HG03175 (cell line): ENCODE measurements at regions not wholly inside any gene's neighbourhood (a gene's known extent, or its start where the extent isn't known, plus 50 kb on each side); places are given as distances from the start of the nearest gene placed in this dataset.
"Not testable (repeated sequence)": the region's sequence is repeated elsewhere in the genome, so short reads cannot be mapped to it uniquely, and the experiment has no call there.

Experiments used
- ATAC-seq: cut with Tn5 transposase; IDR thresholded peaks from one replicate; pipeline ENCODE4 v1.9.1; 2021; ENCODE audit warnings: mild to moderate bottlenecking, moderate library complexity; ENCODE audit not compliant: unreplicated experiment

DNA sequence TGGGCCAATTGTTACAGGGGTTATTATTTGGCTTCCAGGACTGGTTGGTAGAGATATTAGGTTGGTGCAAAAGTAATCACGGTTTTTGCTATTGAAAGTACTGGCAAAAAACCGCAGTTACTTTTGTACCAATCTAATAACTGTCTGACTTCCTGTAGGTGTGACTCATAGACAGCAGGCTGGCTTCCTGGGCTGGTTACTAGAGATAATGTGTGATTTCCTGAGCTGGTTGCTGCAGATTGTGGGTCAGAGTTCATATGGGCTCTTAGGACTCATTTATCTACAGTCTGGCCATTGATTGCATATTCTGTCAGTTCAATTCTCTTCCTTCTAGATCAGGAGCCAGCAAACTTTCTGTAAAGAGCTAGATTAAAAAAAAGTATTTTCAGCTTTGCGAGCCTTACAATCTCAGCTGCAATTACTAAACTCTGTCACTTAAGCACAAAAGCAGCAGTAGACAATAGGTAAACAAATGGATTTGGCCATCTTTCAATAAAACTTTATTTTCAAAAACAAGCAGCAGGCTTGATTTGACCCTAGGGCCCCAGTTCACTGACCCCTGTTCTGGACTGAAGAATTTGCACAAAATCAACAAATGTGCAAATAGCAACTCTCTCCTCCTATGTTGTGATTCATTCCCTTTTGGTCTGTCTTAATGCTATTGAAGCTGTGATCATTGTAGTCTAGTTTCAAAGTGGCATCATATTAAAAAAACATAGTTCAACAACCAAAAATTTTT is 50.8 kb upstream of the BOD1L1 start:
- no peak for ATAC-seq

- no peak for ATAC-seq
These were observed 54.0 kb upstream of the BOD1L1 start for GRCh38 chr4:13681570-13681969.

DNA sequence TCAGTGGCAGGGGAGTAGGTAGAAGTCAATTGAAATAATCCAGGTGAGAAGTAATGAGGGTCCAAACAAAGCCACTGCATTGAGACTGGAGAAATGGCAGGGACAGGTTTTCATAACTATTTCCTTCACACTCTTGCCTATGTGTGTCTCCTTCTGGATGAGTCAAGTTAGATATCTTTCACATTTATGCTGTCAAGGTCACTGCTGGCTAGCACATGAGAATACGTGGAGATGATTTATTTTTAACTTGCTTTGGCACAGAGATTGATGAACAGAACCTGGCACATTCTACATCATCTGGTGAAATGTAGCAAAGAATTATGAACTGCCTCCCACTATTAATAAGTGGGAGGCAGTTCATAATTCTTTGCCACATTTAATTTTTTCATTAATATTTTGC is 66.7 kb upstream of the BOD1L1 start:
- no peak for ATAC-seq

GRCh38 chr4:13698296-13698695 is 70.8 kb upstream of the BOD1L1 start:
- no peak for ATAC-seq

GRCh38 chr4:13700021-13700857 is 72.7 kb upstream of the BOD1L1 start:
- no peak for ATAC-seq

DNA sequence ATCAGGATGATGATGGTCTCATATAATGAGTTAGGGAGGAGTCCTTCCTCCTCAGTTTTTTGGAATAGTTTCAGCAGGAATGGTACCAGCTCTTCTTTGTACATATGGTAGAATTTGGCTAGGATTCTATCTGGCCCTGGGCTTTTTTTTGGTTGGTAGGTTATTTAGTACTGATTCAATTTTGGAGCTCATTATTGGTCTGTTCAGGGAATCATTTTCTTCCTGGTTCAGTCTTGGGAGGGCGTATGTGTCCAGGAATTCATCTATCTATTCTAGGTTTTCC is 73.3 kb upstream of the BOD1L1 start:
- ATAC-seq: not testable (repeated sequence)

- ATAC-seq: no peak
These were observed 74.5 kb upstream of the BOD1L1 start for GRCh38 chr4:13701937-13702446.

GRCh38 chr4:13703096-13703495 is 75.6 kb upstream of the BOD1L1 start:
- no peak for ATAC-seq

DNA sequence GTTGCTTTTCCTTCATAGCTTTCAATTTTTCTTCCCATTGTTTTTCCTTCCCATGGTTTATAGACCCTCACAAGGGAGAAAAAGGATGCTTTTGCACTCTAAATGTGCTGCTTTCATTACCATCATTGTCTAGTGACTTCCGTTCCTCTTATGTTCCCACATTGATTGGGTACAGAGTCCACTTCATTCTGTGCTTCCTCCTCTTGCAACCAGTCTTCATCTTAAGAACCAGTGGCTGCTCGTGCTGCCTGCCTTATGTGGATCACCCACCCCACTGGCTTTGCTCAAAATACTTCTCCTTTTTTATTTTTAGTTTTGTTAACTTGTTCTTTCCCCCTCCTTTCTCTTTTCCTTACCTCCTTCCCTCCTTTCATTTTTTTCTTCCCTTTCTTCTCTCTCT is 76.5 kb upstream of the BOD1L1 start:
- ATAC-seq: no peak

GRCh38 chr4:13704761-13705160 is 77.2 kb upstream of the BOD1L1 start:
- ATAC-seq: no peak

DNA sequence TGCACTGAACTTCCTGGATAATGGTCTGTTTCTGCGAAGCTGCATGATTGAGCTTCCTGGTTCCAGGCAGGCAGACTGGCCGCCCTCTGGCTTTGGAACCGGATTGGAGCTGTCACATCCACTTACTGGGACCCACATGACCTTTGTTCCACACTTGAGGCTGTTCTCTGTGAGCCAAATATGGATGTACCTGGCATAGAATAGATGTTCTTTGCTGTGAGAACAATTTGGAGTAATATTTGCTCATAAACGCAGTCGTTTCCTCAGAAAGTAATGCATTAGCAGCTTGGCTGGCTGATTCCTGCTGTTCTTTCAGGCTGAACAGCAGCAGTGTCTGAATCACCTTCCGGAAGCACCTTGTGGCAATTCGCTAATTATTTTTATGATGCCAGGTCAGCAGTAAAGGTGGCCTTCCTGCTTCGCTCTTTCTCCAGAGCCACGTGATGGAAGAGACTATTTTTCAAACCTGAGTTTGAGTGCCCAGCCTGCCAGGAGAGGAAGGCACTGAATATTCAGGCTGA is 78.1 kb upstream of the BOD1L1 start:
- no peak for ATAC-seq

- no peak for ATAC-seq
These were observed 78.6 kb upstream of the BOD1L1 start for GRCh38 chr4:13706120-13706519.

GRCh38 chr4:13706716-13707115 is 79.2 kb upstream of the BOD1L1 start:
- ATAC-seq: no peak

DNA sequence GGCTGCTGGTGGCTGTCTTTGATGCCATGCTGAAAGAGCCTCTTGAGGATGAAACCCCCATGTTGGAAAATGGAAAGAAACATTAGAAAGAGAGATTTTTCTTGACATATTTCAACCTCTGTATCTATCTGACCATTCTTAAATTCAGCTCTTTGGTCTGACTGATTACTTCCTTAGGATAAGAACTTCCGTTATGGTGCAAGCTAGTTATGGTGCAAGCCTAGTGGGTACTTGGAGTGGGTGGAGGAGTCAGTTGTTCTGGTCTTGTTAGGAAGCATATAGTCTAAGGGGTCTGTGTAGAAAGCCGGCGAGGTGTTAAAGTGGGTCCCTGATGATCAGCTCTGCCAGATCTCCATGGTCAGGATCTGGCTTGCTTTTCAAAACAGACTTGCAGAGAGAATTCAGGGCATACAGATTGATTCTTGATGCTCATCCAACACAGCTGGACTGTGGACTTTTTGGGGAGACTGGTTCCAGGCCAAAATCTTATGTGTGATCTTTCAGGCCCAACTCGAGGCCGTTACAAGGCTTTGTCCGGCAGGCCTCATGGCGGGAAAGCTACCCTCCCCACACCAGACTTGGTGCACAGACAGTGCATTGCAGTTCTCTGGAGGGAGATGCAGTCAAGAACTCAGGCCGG is 82.8 kb upstream of the BOD1L1 start:
- ATAC-seq: no peak

DNA sequence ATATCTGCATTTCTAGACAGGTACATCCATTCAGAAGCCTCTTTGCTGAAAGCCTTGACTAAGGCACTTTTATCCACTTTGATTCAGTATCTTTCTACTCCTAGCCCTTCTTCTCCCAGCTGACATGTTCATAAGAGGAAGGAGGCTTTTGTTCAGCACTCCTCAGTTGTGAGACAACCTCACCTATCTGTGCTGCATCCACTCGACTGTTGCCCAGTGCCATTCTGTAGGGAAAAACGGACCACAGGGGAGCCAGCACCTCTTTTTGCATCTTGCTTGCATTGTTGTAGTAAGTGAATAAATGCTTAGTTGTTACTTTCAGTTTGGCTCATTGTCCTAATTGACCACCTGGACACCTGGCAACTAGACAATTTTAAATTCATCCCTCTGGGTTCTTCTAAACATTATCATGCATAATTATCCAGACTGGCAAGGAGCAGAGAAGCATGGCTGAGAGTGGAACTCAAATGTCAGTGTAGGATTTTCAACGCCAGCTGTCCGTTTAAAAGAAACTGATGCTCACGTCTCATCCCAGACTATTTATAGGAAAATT is 83.8 kb upstream of the BOD1L1 start:
- no peak for ATAC-seq

DNA sequence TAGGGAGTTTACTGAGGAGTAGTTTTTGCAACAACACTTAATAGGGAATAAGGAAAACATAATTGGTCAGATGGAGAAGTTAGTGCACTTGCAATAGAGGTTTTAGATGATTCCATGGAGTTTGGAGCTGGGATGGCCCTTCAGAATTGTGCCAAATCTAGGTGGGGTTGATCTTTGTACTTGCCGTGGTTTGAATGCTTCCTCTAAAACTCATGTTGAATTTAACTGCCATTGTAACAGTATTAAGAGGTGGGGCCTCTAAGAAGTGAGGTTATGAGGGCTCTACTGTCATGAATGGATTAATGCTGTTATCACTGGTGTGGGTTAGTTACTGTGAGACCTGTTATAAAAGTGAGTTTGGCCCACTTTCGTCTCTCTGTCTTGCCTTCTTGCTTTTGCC is 94.4 kb upstream of the BOD1L1 start:
- no peak for ATAC-seq

GRCh38 chr4:13722649-13723048 is 95.1 kb upstream of the BOD1L1 start:
- no peak for ATAC-seq

DNA sequence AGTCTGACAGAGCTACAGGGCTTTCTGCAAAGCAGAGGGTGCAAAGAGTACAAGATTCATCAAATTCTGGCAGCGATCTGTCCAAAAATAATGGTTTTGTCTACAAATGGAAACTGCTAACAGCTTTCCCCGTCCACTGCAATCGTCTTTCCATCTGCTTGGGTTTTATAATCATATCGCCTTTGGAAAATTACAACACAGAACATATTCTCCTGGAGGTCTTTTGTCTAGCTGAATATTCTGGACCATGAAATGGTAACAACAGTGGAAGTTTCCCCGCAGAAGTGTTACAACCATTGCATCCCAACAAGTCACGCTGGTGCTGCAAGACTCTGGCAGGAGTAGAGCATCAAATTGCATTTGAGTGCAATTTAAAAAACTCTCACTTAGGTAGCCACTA is 101.2 kb upstream of the BOD1L1 start:
- ATAC-seq: no peak

DNA sequence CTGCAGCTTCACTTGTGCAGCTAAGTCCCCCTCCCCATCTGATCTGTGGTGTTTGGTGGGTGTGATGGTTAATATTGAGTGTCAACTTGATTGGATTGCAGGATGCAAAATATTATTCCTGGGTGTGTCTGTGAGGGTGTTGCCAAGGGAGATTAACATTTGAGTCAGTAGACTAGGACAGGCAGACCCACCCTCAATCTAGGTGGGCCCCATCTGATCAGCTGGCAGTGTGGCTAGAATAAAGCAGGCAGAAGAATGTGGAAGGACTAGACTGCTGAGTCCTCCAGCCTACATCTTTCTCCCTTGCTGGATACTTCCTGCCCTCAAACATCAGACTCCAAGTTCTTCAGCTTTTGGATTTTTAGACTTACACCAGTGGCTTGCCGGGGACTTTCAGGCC is 103.5 kb upstream of the BOD1L1 start:
- no peak for ATAC-seq

- ATAC-seq: no peak
These were observed 106.3 kb upstream of the BOD1L1 start for GRCh38 chr4:13733817-13734216.

DNA sequence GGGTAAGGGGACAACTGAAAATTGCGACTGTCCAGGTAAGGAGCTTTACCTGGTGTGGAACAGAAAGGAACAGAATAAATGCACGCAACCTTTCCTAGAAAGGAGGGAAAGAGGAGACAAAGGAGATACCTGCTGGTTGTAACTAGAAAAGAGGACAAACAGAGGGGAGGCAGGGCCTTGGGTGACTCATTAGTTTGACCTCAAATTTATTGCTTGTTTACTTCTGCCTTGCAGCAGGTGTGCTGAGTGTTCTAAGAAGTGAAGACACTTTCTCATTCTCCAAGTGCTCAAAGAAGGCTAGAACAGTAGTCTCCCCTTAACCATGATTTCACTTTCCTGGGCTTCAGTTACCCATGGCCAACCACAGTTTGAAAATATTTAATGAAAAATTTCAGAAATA is 123.1 kb upstream of the BOD1L1 start:
- ATAC-seq: no peak
